ENCODE measurements at regions not wholly inside any gene's neighbourhood (a gene's known extent, or its start where the extent isn't known, plus 50 kb on each side); places are given as distances from the start of the nearest gene placed in this dataset.

GRCh38 chr1:4407851-4408250 lies 246.6 kb upstream of the AJAP1 start:
- intact Hi-C loops (cut with micrococcal nuclease) = no loop called here

More at GRCh38 chr1:4407851-4408250, 246.6 kb upstream of the AJAP1 start:
- Histone ChIP-seq H2BK5ac (ENCODE audit: low read depth, low read length, poor library complexity, severe bottlenecking) (no peak overlapping the region), H2BK20ac (ENCODE audit: low read depth, low read length) (no peak overlapping the region), H3K4me3 (ENCODE audit: insufficient read depth, low read depth, low read length) (no peak overlapping the region), H2AFZ (replicated peaks; ENCODE audit: low read length, poor library complexity) (no peak overlapping the region), H3K27ac (ENCODE audit: insufficient read depth, low read length) (no peak overlapping the region), H2AK5ac (ENCODE audit: low read depth, low read length) (no peak overlapping the region), H2BK15ac (ENCODE audit: low read depth, low read length) (no peak overlapping the region), H3K14ac (replicated peaks; ENCODE audit: low read depth, low read length) (no peak overlapping the region), H4K8ac (ENCODE audit: low read depth in 2 of 2, low read length in 2 of 2) (no peak overlapping the region), H3K23ac (ENCODE audit: low read depth, low read length) (no peak overlapping the region), H3K27me3 (ENCODE audit: control insufficient read depth, insufficient read depth, low read length) (no peaks in the 10 kb centered on the region), H3K4me1 (ENCODE audit: control insufficient read depth, insufficient read depth, low read length) (no peaks in the 10 kb centered on the region), H3K4ac (ENCODE audit: low read depth, low read length) (no peak overlapping the region), H3K56ac (ENCODE audit: extremely low read depth, insufficient read depth, low read length) (no peak overlapping the region), H4K91ac (ENCODE audit: insufficient read depth, low read depth, low read length) (no peak overlapping the region), H3K36me3 (ENCODE audit: control insufficient read depth, insufficient read depth, low read length) (no peaks in the 10 kb centered on the region), H3K18ac (ENCODE audit: low read depth, low read length) (no peak overlapping the region), H4K5ac (ENCODE audit: low read depth, low read length) (no peak overlapping the region), H2BK120ac (ENCODE audit: low read depth, low read length) (no peak overlapping the region), H3K4me2 (ENCODE audit: low read depth, low read length) (no peak overlapping the region), H4K20me1 (ENCODE audit: insufficient read depth, low read length) (no peaks in the 10 kb centered on the region), H3K9ac (ENCODE audit: low read depth, low read length) (no peak overlapping the region), H2AK9ac (replicated peaks; ENCODE audit: low read depth, low read length, poor library complexity) (no peak overlapping the region), H3K9me1 (ENCODE audit: insufficient read depth, low read length) (no peaks in the 10 kb centered on the region), H3K9me3 (ENCODE audit: control insufficient read depth, insufficient read depth, low read length) (peaks cover 27% of the 10 kb centered on the region), H3K79me1 (ENCODE audit: low read depth in 1 of 2, low read length in 2 of 2) (no peaks in the 10 kb centered on the region)
- dilution Hi-C loops (cut with HindIII; ENCODE audit: low sequenced_read_pairs, unreplicated experiment) (no loop called here), in situ Hi-C loops (cut with MboI; ENCODE audit: low sequenced_read_pairs) (no loop called here)
- BruUV-seq (replicated peaks) = no TSS peak
- no peak for DNase-seq
- CTCF ChIA-PET = no interaction called here
- POLR2A ChIA-PET (ENCODE audit: unreplicated experiment) = no interaction called here
- no peak for ATAC-seq (ENCODE audit: low read depth)
- 73% methylated on average over 7 of the region's 16 CpGs; no CpG with 5 or more reads in 1 of the 2 experiments for WGBS, 2 experiments (ENCODE audit: extremely low coverage in 2 of 2, insufficient read length in 1 of 2)
- TF ChIP-seq RFX5 (IDR thresholded peaks at IDR 0.05; ENCODE audit: low read depth, low read length) = no peak
- TF ChIP-seq SMC3 (IDR thresholded peaks at IDR 0.05; ENCODE audit: low read depth, low read length) = no peak
- TF ChIP-seq MAZ (IDR thresholded peaks at IDR 0.05; ENCODE audit: borderline replicate concordance, low read depth, low read length) = no peak
- no peak for TF ChIP-seq CHD1 (IDR thresholded peaks at IDR 0.05; ENCODE audit: low read depth, low read length)
- TF ChIP-seq MXI1 (IDR thresholded peaks at IDR 0.05; ENCODE audit: borderline replicate concordance, low read depth, low read length) = no peak
- TF ChIP-seq USF2 (IDR thresholded peaks at IDR 0.05; ENCODE audit: low read depth, low read length) = no peak
- TF ChIP-seq BHLHE40 (IDR thresholded peaks at IDR 0.05; ENCODE audit: low read depth, low read length) = no peak
